EL (cell line): ENCODE measurements at regions not wholly inside any gene's neighbourhood (a gene's known extent, or its start where the extent isn't known, plus 50 kb on each side); places are given as distances from the start of the nearest gene placed in this dataset.
A peak's percentile ranks its signal among the peaks of the same experiment; 100 is the strongest.

ENCODE experiments used
- DNase-seq: peaks from one replicate; pipeline ENCODE4 v3.0.0-alpha.2; 2016

GRCh38 chr5:7317751-7318150, 78.2 kb upstream of the ADCY2 start:
- DNase-seq: no peak

DNA sequence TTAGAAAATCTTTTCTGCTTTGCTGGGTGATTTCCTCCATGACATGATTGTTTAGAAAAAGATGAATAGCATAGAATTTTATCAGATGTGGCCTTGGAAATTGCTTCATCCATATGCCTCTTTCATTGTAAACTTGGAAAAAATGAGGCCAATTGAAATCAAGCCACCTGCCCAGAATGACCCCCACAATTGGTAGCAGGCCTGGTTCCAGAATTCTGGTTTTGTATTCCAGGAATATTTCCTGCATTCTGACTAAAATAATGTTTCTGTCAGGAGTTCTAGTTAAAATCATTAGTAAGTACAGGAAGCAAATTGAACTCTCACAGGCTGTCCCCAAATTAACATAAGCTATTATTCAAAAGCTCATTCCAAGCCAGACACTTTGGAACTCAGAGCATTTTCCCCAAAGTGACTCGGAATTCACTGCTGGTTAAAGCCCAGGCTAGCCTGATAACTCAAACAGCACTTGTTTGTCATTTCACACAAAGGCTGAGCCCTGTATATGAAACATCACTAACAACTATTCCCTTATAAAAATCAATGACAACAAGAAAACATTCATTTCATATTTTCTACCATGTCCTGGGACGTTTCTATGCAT, 75.1 kb upstream of the ADCY2 start:
- DNase-seq: no peak

- peak; percentile 36 for DNase-seq
Observed at GRCh38 chr5:7321724-7322123, 74.2 kb upstream of the ADCY2 start.

DNA sequence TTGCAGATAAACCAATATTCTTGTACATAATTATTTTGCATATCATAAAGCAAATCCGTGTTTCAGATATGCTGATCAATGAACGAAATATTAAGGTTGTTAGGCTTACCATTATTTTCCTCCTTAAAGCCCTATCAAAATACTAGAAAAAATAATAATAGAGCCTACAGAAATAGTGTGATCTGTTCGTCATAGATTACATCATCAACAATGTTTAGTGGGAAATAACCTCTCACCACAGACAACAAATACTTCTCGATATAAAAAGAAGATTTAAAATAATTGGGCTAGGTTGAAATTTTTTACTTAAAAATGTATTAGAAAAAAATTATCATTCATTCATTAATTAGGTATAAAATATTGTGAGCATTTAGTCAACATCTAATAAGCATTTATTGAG, 71.0 kb upstream of the ADCY2 start:
- DNase-seq: no peak

DNA sequence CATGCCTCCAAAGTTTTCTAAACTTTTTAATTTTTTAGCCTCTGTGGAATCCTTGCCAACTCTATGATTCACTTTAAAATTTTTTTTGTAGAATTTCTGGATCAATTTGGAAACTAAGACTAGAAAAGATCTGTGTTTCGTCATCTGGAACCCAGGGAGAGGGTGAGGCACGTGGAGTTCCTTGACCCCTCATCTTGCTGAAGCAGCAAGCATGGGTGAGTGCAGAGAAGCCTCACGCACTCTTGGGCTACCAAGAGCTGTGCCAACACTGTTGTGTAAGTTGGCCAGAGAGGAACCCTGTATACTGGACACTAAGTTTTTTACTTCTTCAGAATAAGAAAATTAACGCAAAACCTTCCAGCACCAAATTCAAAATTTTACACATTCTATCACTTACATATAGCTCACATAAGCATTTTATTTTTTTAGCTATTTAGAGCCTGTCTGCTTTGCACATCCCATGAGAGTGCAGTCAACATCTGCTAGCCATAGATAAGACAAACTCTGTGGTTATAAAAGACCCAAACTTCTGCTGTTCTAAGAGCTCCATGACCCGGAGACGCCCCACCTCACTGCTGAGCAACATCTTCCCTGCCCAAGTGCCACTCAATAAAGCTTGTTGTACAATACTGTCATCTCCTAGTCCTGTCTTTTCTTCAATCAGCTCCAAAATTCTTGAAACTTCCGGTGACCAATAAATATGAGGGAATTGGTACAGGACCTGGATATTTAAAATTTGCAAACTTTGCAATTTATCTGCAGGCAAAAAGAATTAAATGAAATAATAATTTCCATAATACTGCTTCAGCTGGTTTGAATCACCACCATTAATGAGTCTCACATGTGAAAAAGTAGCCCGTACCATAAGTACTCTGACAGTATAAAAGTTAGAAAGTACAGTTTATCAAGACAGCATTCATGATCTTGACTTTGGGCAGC, 69.7 kb upstream of the ADCY2 start:
- DNase-seq: no peak

GRCh38 chr5:7329141-7329540, 66.8 kb upstream of the ADCY2 start:
- no peak for DNase-seq

DNA sequence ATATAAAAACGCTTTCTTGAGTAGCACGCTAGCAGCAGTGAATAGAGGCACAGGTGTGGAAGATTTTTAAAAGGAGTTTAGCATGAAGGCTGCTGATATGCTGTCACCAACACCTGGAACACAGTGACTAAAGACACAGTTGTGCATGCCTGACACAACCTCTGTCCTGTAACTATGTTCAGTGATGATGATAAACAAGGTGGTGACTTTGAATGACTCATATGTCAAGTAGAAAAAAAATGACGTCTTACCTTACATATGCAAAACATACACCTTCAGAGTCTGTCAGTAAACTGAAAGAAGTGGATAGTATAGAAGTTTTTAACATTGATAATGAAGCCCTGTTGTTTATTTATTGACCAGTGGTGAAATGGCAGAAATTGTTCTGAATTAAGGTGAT, 66.2 kb upstream of the ADCY2 start:
- no peak for DNase-seq

- DNase-seq: no peak
Observed at GRCh38 chr5:7330256-7330655, 65.7 kb upstream of the ADCY2 start.

GRCh38 chr5:7331131-7331530, 64.8 kb upstream of the ADCY2 start:
- no peak for DNase-seq
